IPS DF 4.7 (cell line): ENCODE measurements at regions not wholly inside any gene's neighbourhood (a gene's known extent, or its start where the extent isn't known, plus 50 kb on each side); places are given as distances from the start of the nearest gene placed in this dataset.
"Not testable (repeated sequence)": the region's sequence is repeated elsewhere in the genome, so short reads cannot be mapped to it uniquely, and the experiment has no call there.

Source experiments
- DNase-seq: peaks from one replicate; pipeline ENCODE4 v3.0.0-alpha.2; 2013; ENCODE audit warnings: low spot score; ENCODE audit errors: extremely low read depth

DNA sequence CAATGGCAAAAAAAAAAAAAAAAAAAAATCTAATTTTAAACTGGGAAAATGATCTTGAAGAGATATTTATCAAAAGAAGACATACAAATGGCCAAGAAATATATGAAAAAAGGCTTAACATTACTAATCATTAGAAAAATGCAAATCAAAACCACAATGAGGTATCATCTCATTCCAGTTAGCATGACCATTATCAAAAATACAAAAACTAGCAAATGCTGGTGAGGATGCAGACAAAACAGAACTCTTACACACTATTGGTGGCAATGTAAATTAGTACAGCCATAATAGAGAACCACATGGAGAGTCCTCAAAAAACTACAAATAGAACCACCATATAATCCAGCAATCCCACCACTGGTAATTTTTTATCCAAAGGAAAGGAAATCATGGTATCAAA lies 489.6 kb downstream of the TNS3 start:
- no peak for DNase-seq

DNA sequence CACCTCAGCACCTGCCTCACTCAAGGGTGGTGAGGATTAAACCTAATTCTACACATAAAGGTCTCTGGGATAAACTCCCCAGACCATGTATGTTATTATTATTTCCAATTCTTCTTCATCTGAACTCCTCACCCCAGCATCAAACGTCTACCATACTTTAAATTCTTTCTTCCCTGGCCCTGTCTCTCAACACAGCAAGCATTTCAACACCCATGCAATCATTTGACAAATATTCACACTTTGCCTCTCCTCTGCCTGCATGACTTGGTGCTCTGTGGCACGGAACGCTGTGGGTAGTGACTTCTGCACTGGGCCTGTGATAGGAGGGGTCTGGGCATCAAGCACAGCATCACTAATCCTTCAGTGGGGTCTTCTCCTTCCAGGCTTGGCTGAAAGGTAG lies 490.8 kb downstream of the TNS3 start:
- DNase-seq, result no peak

GRCh38 chr7:47089461-47089860 lies 492.4 kb downstream of the TNS3 start:
- DNase-seq, result no peak

DNA sequence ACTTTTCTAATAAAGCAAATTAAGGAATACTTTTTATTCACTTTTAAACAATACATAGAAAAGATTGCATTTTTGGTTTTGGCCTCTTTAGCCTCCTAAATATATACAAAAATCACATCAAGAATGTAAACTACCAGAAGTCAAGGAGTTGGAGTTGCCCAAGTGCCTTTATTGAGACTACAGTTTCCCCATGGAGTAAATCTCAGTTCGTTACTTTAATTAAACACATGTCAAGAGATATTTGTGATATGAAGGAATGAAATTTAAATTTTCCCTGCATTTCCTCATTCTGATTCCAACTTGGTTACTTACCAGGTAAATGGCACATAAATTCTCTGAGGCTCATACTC lies 492.9 kb downstream of the TNS3 start:
- DNase-seq, result no peak

DNA sequence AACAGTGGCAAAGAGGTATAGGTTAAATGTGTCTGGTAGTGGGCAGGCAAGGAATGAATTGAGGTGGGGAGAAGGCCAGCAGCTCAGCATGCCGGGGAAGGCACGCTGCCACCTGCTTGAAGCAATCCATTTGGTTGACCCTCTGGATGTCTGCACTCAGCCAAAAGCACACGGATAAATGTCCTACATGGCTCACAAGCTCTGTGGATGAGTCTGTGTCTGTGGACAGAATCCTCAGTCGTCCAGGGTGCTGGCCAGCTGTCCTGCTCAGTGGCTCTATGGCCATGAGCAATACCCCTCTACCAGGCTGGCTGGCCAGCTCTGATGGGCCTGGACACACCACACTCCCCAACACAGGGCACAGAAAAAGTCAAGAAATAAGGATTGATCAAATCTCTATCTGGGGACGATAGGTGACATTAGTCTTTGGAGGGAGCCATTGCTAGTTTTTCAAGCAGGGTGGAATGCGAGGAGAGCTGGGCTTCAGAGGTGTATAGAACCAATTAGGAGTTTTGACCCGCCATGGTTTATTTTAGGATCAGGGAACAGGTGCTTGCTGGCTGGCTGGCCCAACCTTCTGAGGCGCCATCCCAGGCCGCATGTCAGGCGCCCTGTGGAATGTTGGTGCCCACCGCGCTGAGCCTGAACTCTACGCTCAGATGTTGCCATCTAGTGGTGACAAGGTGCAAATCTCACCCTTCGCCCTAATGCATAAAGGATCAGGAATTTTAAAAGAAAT lies 493.4 kb downstream of the TNS3 start:
- DNase-seq, result no peak

- DNase-seq, result no peak
Measured at GRCh38 chr7:47087866-47088265, 494.0 kb downstream of the TNS3 start.

- DNase-seq, result no peak
Measured at GRCh38 chr7:47085491-47086275, 496.2 kb downstream of the TNS3 start.

DNA sequence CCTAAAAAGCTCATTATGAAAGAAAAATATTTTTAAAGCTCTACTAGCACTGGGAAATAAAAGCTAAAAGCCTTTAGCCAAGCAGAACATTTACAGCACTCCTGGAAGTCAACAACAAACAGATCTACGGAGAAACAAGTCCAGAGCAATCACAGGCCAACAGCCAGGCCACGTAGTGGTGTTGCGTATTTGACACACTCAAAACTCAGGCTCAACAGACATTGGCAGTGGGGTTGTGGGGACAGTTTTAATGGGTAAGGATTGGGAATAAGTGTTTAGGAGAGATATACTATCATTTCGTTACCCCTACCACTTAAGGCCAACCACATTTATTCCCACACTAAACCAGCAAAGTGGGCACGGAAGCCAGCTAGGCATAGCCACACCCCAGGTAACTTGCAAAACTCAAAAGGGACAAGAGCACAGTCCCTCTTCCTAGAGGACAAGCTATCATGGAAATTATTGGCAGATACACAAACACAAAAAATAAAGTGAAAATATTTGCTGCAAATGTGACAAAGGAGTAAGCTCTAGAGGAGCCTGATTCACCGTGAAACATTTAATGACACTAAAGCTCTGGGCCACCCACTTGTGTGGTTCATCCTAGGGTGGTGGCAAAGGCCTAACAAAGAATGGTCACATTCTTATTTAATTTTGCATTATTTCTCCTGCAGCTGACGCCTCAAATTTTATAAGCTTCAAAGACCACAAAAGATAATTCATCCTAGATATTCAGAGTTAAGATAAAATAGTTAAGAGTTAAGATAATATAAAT lies 498.2 kb downstream of the TNS3 start:
- DNase-seq, result no peak

DNA sequence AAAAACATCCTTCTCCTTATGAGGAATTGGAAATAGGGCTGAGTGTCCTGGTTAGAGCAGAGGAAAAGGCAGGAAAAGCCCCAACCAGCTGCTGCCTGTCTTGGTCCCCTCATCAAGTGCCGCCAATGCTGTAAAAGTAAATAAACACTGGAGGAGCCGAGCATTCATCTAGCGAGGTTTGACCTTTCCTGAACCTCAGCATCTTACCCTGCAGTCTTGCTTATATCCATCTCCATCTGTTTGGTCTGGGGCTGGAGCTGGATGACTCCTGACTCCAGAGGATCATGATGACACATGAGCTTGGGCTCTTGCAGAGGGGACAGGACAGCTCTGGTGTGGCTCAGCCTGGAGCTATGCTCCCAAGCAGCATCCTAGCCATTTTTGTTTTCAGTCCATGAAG lies 501.1 kb downstream of the TNS3 start:
- DNase-seq, result no peak

DNA sequence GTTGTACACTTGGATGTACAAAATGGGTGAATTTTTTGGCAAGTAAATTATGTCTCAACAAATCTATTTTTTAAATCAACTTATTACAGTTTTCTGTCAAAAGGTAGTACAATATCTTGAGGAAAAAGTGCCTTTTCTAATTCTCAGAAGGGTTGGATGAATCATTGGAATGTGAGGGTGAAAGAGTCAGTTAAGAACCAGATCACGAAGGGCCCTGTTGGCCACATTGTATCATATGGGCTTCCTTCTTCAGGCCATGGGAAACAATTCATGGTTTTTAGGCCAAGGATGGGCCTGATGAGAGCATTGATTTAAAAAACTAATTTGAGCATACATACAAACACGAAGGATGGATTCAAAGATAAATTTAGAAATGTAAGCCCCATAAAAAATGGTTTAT lies 503.7 kb downstream of the TNS3 start:
- no peak for DNase-seq

GRCh38 chr7:47074702-47075153 lies 507.2 kb downstream of the TNS3 start:
- DNase-seq, result no peak

- DNase-seq, result no peak
Measured at GRCh38 chr7:47073284-47073683, 508.6 kb downstream of the TNS3 start.

DNA sequence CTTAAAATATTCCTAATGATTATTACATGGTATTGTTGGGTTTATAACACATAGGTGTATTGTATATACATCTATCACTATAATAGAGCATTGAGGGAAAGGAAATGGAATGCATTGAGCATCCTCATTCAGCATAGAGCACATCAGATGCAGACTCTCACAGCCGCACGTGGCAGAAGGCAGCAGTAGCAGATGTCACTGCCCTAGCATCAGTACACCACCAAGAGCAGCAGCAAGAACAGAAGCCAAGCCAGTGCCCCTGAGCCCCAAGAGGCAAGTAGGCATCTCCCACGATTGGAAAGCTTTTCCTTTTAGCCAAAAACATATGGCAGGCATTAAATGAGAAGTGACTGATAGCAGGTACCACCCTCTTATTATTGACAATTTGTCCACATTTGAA lies 510.0 kb downstream of the TNS3 start:
- DNase-seq, result no peak

DNA sequence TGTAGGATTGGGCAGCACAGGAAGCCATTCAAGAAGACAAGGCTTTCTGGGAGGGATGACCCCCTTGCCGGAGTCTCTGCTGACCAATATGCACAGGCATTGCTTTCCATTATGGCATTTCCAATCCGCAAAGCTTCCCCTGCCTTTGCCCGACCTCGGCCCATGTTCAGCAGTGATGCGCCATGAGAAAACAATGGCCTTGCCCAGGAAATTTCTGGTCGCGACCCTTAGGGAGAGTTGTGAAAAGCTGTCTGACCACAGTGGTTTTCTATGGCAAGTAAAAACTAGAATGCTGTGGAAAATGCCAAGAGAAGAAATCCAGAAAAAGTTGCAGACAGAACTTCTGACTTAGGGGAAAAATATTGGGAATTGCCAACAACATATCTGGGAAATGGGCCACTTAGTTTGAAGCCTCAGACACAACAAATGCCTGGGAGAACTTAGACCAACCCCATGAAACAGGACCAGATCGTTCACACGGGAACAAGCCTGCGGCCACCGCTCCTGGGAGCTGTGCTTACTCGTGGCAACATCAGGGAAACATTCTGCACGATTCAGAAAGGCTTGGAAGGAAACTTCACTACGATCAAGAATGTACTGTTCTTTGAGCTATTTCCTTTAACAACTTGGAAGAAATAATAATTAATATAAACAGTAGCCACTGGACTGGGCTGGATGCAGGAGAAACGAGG lies 512.4 kb downstream of the TNS3 start:
- no peak for DNase-seq

- DNase-seq, result no peak
Measured at GRCh38 chr7:47066976-47067614, 514.8 kb downstream of the TNS3 start.

- no peak for DNase-seq
Measured at GRCh38 chr7:47056731-47057130, 525.2 kb downstream of the TNS3 start.

DNA sequence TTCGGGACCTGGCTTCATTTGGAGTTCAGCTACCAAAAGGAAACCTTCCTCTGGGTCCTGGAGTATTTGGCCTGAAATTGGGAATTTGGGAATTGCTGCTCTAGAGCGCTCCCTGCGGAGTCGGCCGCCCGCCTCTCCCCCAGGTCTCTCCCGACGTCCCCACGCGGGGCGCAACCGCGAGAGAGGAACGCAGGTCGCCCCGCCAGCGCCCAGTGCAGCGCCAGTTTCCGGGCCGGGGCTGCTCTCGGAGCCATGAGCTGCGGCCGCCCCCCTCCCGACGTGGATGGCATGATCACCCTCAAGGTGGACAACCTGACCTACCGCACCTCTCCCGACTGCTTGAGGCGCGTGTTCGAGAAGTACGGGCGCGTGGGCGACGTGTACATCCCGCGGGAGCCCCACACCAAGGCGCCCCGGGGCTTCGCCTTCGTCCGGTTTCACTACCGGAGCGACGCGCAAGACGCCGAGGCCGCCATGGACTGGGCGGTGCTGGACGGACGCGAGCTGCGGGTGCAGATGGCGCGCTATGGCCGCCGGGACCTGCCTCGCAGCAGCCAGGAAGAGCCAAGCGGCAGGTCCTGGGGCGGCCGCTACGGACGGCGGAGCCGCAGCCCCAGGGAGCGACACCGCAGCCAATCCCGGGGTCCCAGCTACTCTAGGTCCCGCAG lies 529.2 kb downstream of the TNS3 start:
- not testable (repeated sequence) for DNase-seq

DNA sequence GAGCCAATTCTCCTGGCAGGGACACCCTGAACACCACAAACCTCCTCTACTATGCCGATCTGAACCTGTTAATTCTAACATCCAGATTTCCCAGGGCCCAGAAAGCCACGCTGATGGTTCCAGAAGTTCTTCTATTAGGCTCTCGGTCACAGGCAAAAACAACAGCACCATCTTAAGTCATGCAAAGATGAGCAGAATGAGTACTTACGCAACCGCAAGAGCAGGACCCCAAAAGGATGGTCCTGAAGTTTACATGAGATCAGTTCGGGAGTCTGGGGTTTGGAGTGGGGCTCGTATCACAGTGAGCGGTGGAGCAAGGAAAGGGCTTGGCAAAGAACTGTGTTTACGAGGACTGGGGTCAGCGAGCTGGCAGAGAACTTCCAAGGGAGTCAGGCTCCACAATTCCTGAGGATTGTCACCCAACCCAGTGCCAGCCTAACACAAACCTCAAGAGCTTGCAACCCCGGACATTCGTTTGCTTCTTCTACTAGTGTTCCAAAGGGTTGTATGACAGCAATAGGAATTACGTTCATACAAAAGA lies 532.6 kb downstream of the TNS3 start:
- no peak for DNase-seq

DNA sequence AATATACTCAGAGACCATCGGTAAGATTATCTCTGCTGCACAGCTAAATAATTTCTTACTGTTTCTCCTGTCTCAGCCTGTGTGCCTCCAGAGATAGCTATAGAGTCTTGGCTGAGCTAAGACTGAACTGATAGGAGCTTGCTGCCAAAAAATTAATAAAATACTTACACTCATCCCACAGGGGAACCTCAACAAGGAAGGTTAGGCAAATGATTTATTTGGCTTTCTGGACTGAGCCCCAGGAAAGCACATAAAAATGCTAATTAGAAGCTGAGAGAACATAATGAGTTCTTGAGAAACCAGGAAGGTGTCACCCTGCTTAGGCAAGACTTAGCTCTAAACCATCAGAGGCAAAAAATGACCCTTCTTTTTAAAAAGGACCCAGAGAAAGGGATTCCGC lies 534.5 kb downstream of the TNS3 start:
- no peak for DNase-seq

DNA sequence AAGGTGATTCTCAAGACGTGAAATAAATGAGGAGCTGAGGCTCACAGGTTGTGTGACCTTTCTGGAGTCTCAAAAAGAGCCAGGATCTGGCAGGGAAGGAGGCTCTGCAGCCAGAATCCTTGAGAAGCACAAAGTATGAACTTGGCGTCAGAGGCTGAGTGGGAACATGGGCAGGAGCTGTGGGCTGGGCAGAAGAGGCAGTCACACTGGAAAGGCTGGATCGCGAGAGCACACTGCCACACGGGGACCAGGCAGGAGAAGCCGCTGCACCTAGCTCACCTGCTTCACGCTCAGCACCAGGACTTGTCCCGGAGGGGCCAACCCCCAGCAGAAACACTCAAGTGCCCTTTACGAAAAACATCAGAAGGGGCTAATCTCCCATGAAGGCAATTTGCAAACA lies 535.0 kb downstream of the TNS3 start:
- no peak for DNase-seq
